Left colon (tissue), 2 donors: ENCODE measurements at regions not wholly inside any gene's neighbourhood (a gene's known extent, or its start where the extent isn't known, plus 50 kb on each side); places are given as distances from the start of the nearest gene placed in this dataset.

Experiments used
- ATAC-seq: fragments of 200-7000 bp; cut with Tn5 transposase; one replicate; pipeline ENCODE4 v1.9.1; 2020; ENCODE audit warnings: mild to moderate bottlenecking, moderate library complexity
- DNase-seq, 2 donors: peaks; one replicate each; pipeline ENCODE4 v3.0.0-alpha.2; 2020
- intact Hi-C, 2 donors: fragments of 100-400 bp; cut with DNase I in 1 of 2; cut with micrococcal nuclease in 1 of 2; formaldehyde crosslinking; loops; one replicate each; pipeline versions ENCODE4 v1.11.2 to v1.14.0; 2022; cut with DNase I, micrococcal nuclease
- donor health status: DM: no; HTN: no; CAD: no.
- donor health status: DM: yes; HTN: yes; CAD: no.

- DNase-seq: no peak
- intact Hi-C loops: no loop called here
- no peak for ATAC-seq
Measured at GRCh38 chr7:142338633-142339501, 81.0 kb upstream of the PRSS58 start.

GRCh38 chr7:142337054-142338001 lies 79.5 kb upstream of the PRSS58 start:
- no peak for DNase-seq
- intact Hi-C loops: no loop called here
- no peak for ATAC-seq

GRCh38 chr7:142334806-142335205 lies 76.9 kb upstream of the PRSS58 start:
- ATAC-seq (no peak), DNase-seq (no peak)
- intact Hi-C loops: no loop called here

GRCh38 chr7:142334236-142334635 lies 76.4 kb upstream of the PRSS58 start:
- intact Hi-C loops: no loop called here
- ATAC-seq (no peak), DNase-seq (no peak)

GRCh38 chr7:142332421-142332820 lies 74.6 kb upstream of the PRSS58 start:
- no peak for DNase-seq
- intact Hi-C loops: no loop called here
- ATAC-seq: no peak

- DNase-seq (no peak), ATAC-seq (no peak)
- intact Hi-C loops: no loop called here
Measured at GRCh38 chr7:142331941-142332340, 74.1 kb upstream of the PRSS58 start.

- intact Hi-C loops: no loop called here
- ATAC-seq (peak; percentile 85), DNase-seq (no peak)
Measured at GRCh38 chr7:142329062-142329790, 71.4 kb upstream of the PRSS58 start.

- DNase-seq (no peak), ATAC-seq (no peak)
- intact Hi-C loops: no loop called here
Measured at GRCh38 chr7:142328551-142328950, 70.7 kb upstream of the PRSS58 start.

- intact Hi-C loops: no loop called here
- DNase-seq: no peak
- no peak for ATAC-seq
Measured at GRCh38 chr7:142327628-142328405, 70.0 kb upstream of the PRSS58 start.

- intact Hi-C loops: no loop called here
- ATAC-seq (no peak), DNase-seq (peak in 1 of 2 donors; percentile 20)
Measured at GRCh38 chr7:142323706-142324105, 65.8 kb upstream of the PRSS58 start.

- DNase-seq (no peak), ATAC-seq (no peak)
- intact Hi-C loops: no loop called here
Measured at GRCh38 chr7:142321391-142321790, 63.5 kb upstream of the PRSS58 start.

- DNase-seq (no peak), ATAC-seq (no peak)
- intact Hi-C loops: no loop called here
Measured at GRCh38 chr7:142320883-142321282, 63.0 kb upstream of the PRSS58 start.

- intact Hi-C loops: no loop called here
- DNase-seq: no peak
- ATAC-seq: no peak
Measured at GRCh38 chr7:142319970-142320369, 62.1 kb upstream of the PRSS58 start.

GRCh38 chr7:142314281-142314680 lies 56.4 kb upstream of the PRSS58 start:
- intact Hi-C loops: no loop called here
- DNase-seq (no peak), ATAC-seq (no peak)

- ATAC-seq (no peak), DNase-seq (no peak)
- intact Hi-C loops: no loop called here
Measured at GRCh38 chr7:142313528-142313927, 55.7 kb upstream of the PRSS58 start.

GRCh38 chr7:142311876-142312275 lies 54.0 kb upstream of the PRSS58 start:
- ATAC-seq: no peak
- no peak for DNase-seq
- intact Hi-C loops: no loop called here

- intact Hi-C loops: loop anchor here in 1 of 2 donors (2.0 kb wide), 1 partner anchor 34 kb away; no protein-coding TSS in a partner anchor
- no peak for DNase-seq
- no peak for ATAC-seq
Measured at GRCh38 chr7:142308918-142309317, 51.1 kb upstream of the PRSS58 start.

- no peak for ATAC-seq
- intact Hi-C loops: loop anchor here in 1 of 2 donors (2.0 kb wide), 1 partner anchor 34 kb away; no protein-coding TSS in a partner anchor
- DNase-seq: no peak
Measured at GRCh38 chr7:142308326-142308725, 50.5 kb upstream of the PRSS58 start.
